ENCODE measurements at regions not wholly inside any gene's neighbourhood (a gene's known extent, or its start where the extent isn't known, plus 50 kb on each side); places are given as distances from the start of the nearest gene placed in this dataset.

- no peak overlapping the region for H3K4me3 Mint-ChIP-seq
- H3K27me3 Mint-ChIP-seq, result no peaks in the 10 kb centered on the region
- intact Hi-C loops (cut with micrococcal nuclease), result no loop called here
- H3K4me1 Mint-ChIP-seq, result no peaks in the 10 kb centered on the region
- no peak for DNase-seq
- H3K9me3 Mint-ChIP-seq, result peaks cover 12% of the 10 kb centered on the region
- no peaks in the 10 kb centered on the region for H3K36me3 Mint-ChIP-seq (ENCODE audit: low read depth)
- H3K27ac Mint-ChIP-seq, result no peak overlapping the region
Measured at GRCh38 chr5:114830114-114830513, 339.6 kb downstream of the TRIM36 start.

GRCh38 chr5:114822863-114823262 is 346.8 kb downstream of the TRIM36 start:
- H3K4me3 Mint-ChIP-seq, result no peak overlapping the region

GRCh38 chr5:114822436-114822835 is 347.3 kb downstream of the TRIM36 start:
- H3K27ac Mint-ChIP-seq, result no peak overlapping the region
- DNase-seq, result no peak
- H3K36me3 Mint-ChIP-seq (ENCODE audit: low read depth), result no peaks in the 10 kb centered on the region
- no peaks in the 10 kb centered on the region for H3K4me1 Mint-ChIP-seq
- intact Hi-C loops (cut with micrococcal nuclease), result no loop called here
- H3K4me3 Mint-ChIP-seq, result no peak overlapping the region
- no peaks in the 10 kb centered on the region for H3K27me3 Mint-ChIP-seq
- H3K9me3 Mint-ChIP-seq, result peaks cover 13% of the 10 kb centered on the region

More at GRCh38 chr5:114822863-114823262, 346.8 kb downstream of the TRIM36 start:
- intact Hi-C loops (cut with micrococcal nuclease), result no loop called here
- Mint-ChIP-seq H3K36me3 (ENCODE audit: low read depth) (no peaks in the 10 kb centered on the region), H3K27me3 (no peaks in the 10 kb centered on the region), H3K9me3 (peaks cover 17% of the 10 kb centered on the region), H3K4me1 (no peaks in the 10 kb centered on the region), H3K27ac (no peak overlapping the region)
- DNase-seq, result no peak

GRCh38 chr5:114790403-114790792 is 379.3 kb downstream of the TRIM36 start:
- Mint-ChIP-seq H3K27ac (peak overlapping the region; percentile 47), H3K4me1 (no peaks in the 10 kb centered on the region), H3K27me3 (no peaks in the 10 kb centered on the region), H3K9me3 (no peaks in the 10 kb centered on the region), H3K4me3 (no peak overlapping the region), H3K36me3 (ENCODE audit: low read depth) (no peaks in the 10 kb centered on the region)
- intact Hi-C loops (cut with micrococcal nuclease), result no loop called here
- DNase-seq, result no peak

- H3K27ac Mint-ChIP-seq, result peak overlapping the region; percentile 47
- H3K9me3 Mint-ChIP-seq, result no peaks in the 10 kb centered on the region
- no peaks in the 10 kb centered on the region for H3K36me3 Mint-ChIP-seq (ENCODE audit: low read depth)
- no peaks in the 10 kb centered on the region for H3K27me3 Mint-ChIP-seq
- intact Hi-C loops (cut with micrococcal nuclease), result no loop called here
- H3K4me3 Mint-ChIP-seq, result no peak overlapping the region
- H3K4me1 Mint-ChIP-seq, result no peaks in the 10 kb centered on the region
- no peak for DNase-seq
Measured at GRCh38 chr5:114789773-114790402, 379.8 kb downstream of the TRIM36 start.

GRCh38 chr5:114782869-114783268 is 386.8 kb downstream of the TRIM36 start:
- intact Hi-C loops (cut with micrococcal nuclease), result no loop called here
- Mint-ChIP-seq H3K4me3 (no peak overlapping the region), H3K27me3 (no peaks in the 10 kb centered on the region)

GRCh38 chr5:114782177-114782576 is 387.5 kb downstream of the TRIM36 start:
- H3K36me3 Mint-ChIP-seq (ENCODE audit: low read depth), result no peaks in the 10 kb centered on the region
- no peaks in the 10 kb centered on the region for H3K27me3 Mint-ChIP-seq
- peaks cover 3% of the 10 kb centered on the region for H3K9me3 Mint-ChIP-seq
- DNase-seq, result no peak
- H3K4me1 Mint-ChIP-seq, result no peaks in the 10 kb centered on the region
- intact Hi-C loops (cut with micrococcal nuclease), result no loop called here
- no peak overlapping the region for H3K27ac Mint-ChIP-seq
- H3K4me3 Mint-ChIP-seq, result no peak overlapping the region

More at GRCh38 chr5:114782869-114783268, 386.8 kb downstream of the TRIM36 start:
- no peaks in the 10 kb centered on the region for H3K4me1 Mint-ChIP-seq
- no peaks in the 10 kb centered on the region for H3K36me3 Mint-ChIP-seq (ENCODE audit: low read depth)
- no peak for DNase-seq
- H3K9me3 Mint-ChIP-seq, result peaks cover 3% of the 10 kb centered on the region
- H3K27ac Mint-ChIP-seq, result no peak overlapping the region

GRCh38 chr5:114780290-114780689 is 389.4 kb downstream of the TRIM36 start:
- Mint-ChIP-seq H3K4me1 (no peaks in the 10 kb centered on the region), H3K9me3 (peaks cover 3% of the 10 kb centered on the region), H3K4me3 (no peak overlapping the region), H3K27ac (no peak overlapping the region), H3K36me3 (ENCODE audit: low read depth) (no peaks in the 10 kb centered on the region), H3K27me3 (no peaks in the 10 kb centered on the region)
- no peak for DNase-seq
- intact Hi-C loops (cut with micrococcal nuclease), result no loop called here

GRCh38 chr5:114744406-114744805 is 382.5 kb downstream of the KCNN2 start:
- Mint-ChIP-seq H3K27ac (no peak overlapping the region), H3K4me1 (no peaks in the 10 kb centered on the region)
- intact Hi-C loops (cut with micrococcal nuclease), result no loop called here

GRCh38 chr5:114734238-114734637 is 372.4 kb downstream of the KCNN2 start:
- no peak overlapping the region for H3K4me3 Mint-ChIP-seq
- H3K36me3 Mint-ChIP-seq (ENCODE audit: low read depth), result no peaks in the 10 kb centered on the region
- H3K4me1 Mint-ChIP-seq, result no peaks in the 10 kb centered on the region
- no peak overlapping the region for H3K27ac Mint-ChIP-seq
- no peak for DNase-seq
- no peaks in the 10 kb centered on the region for H3K27me3 Mint-ChIP-seq
- intact Hi-C loops (cut with micrococcal nuclease), result no loop called here
- no peaks in the 10 kb centered on the region for H3K9me3 Mint-ChIP-seq

More at GRCh38 chr5:114744406-114744805, 382.5 kb downstream of the KCNN2 start:
- Mint-ChIP-seq H3K4me3 (no peak overlapping the region), H3K36me3 (ENCODE audit: low read depth) (no peaks in the 10 kb centered on the region), H3K9me3 (no peaks in the 10 kb centered on the region), H3K27me3 (no peaks in the 10 kb centered on the region)
- no peak for DNase-seq

GRCh38 chr5:114729986-114730385 is 368.1 kb downstream of the KCNN2 start:
- H3K27me3 Mint-ChIP-seq, result no peaks in the 10 kb centered on the region
- H3K27ac Mint-ChIP-seq, result no peak overlapping the region
- DNase-seq, result no peak
- H3K36me3 Mint-ChIP-seq (ENCODE audit: low read depth), result no peaks in the 10 kb centered on the region
- intact Hi-C loops (cut with micrococcal nuclease), result no loop called here
- H3K4me1 Mint-ChIP-seq, result no peaks in the 10 kb centered on the region
- no peak overlapping the region for H3K4me3 Mint-ChIP-seq
- no peaks in the 10 kb centered on the region for H3K9me3 Mint-ChIP-seq

- Mint-ChIP-seq H3K4me1 (no peaks in the 10 kb centered on the region), H3K9me3 (peaks cover 5% of the 10 kb centered on the region), H3K4me3 (no peak overlapping the region), H3K27ac (no peak overlapping the region), H3K27me3 (no peaks in the 10 kb centered on the region), H3K36me3 (ENCODE audit: low read depth) (no peaks in the 10 kb centered on the region)
- intact Hi-C loops (cut with micrococcal nuclease), result no loop called here
- no peak for DNase-seq
Measured at GRCh38 chr5:114727358-114727757, 365.5 kb downstream of the KCNN2 start.

GRCh38 chr5:114726131-114726530 is 364.3 kb downstream of the KCNN2 start:
- Mint-ChIP-seq H3K4me3 (no peak overlapping the region), H3K9me3 (peaks cover 5% of the 10 kb centered on the region), H3K36me3 (ENCODE audit: low read depth) (no peaks in the 10 kb centered on the region), H3K4me1 (no peaks in the 10 kb centered on the region), H3K27me3 (no peaks in the 10 kb centered on the region), H3K27ac (no peak overlapping the region)
- DNase-seq, result no peak
- intact Hi-C loops (cut with micrococcal nuclease), result no loop called here

- Mint-ChIP-seq H3K27me3 (no peaks in the 10 kb centered on the region), H3K27ac (no peak overlapping the region), H3K36me3 (ENCODE audit: low read depth) (no peaks in the 10 kb centered on the region), H3K9me3 (peaks cover 5% of the 10 kb centered on the region), H3K4me3 (no peak overlapping the region), H3K4me1 (no peaks in the 10 kb centered on the region)
- DNase-seq, result no peak
- intact Hi-C loops (cut with micrococcal nuclease), result no loop called here
Measured at GRCh38 chr5:114719268-114719667, 357.4 kb downstream of the KCNN2 start.

GRCh38 chr5:114716955-114717354 is 355.1 kb downstream of the KCNN2 start:
- DNase-seq, result no peak
- Mint-ChIP-seq H3K27me3 (no peaks in the 10 kb centered on the region), H3K36me3 (ENCODE audit: low read depth) (no peaks in the 10 kb centered on the region), H3K4me1 (no peaks in the 10 kb centered on the region), H3K4me3 (no peak overlapping the region), H3K9me3 (no peaks in the 10 kb centered on the region), H3K27ac (no peak overlapping the region)
- intact Hi-C loops (cut with micrococcal nuclease), result no loop called here
